Erythroblast (primary cell): ENCODE measurements at regions not wholly inside any gene's neighbourhood (a gene's known extent, or its start where the extent isn't known, plus 50 kb on each side); places are given as distances from the start of the nearest gene placed in this dataset.

Experiments used
- GATA1 ChIP-seq: IDR thresholded peaks from 2 replicates; pipeline ENCODE4 v1.6.1; 2011; ENCODE audit warnings: low read depth, mild to moderate bottlenecking, control low read depth, low read length, moderate library complexity
- POLR2A ChIP-seq: IDR thresholded peaks from 2 replicates; pipeline ENCODE4 v1.6.1; 2011; ENCODE audit warnings: mild to moderate bottlenecking, low read length

GRCh38 chr10:21290499-21291160 is 234.9 kb downstream of the SKIDA1 start:
- TF ChIP-seq POLR2A (no peak), GATA1 (no peak)
